Naive thymus-derived CD4-positive, alpha-beta T cell (primary cell): ENCODE measurements at regions not wholly inside any gene's neighbourhood (a gene's known extent, or its start where the extent isn't known, plus 50 kb on each side); places are given as distances from the start of the nearest gene placed in this dataset.

Source experiments
- ATAC-seq: fragments of 150-1000 bp; cut with Tn5 transposase; 2 replicates; pipeline ENCODE4 v1.10.0; 2021; ENCODE audit warnings: mild to moderate bottlenecking, moderate library complexity
- CTCF ChIA-PET: fragments of 350-600 bp; sonication (Branson Sonifier 250); formaldehyde crosslinking; loops from one replicate; lab custom pipeline; 2021; ENCODE audit warnings: antibody characterized with exemption; lab: Charles Lee
- POLR2A ChIA-PET: fragments of 350-600 bp; sonication (Branson Sonifier 250); formaldehyde crosslinking; loops from one replicate; lab custom pipeline; 2021; ENCODE audit warnings: antibody characterized with exemption, inconsistent platforms; lab: Charles Lee
- DNase-seq, 9 donors: peaks; one replicate each; pipeline versions ENCODE4 v3.0.0 to v3.0.0-alpha.2; 2020 to 2022; ENCODE audit warnings: mixed read lengths in 1 of 9
- H3K27ac ChIP-seq: one replicate; pipeline ENCODE4 v1.7.0; 2013; ENCODE audit warnings: mild to moderate bottlenecking, low read depth, low read length, moderate library complexity
- H3K27me3 ChIP-seq, 2 donors: one replicate each; pipeline ENCODE4 v1.7.0; 2013; ENCODE audit warnings: low read length in 2 of 2, mild to moderate bottlenecking in 2 of 2, moderate library complexity in 2 of 2; ENCODE audit not compliant: control insufficient read depth in 2 of 2, insufficient read depth in 2 of 2
- H3K36me3 ChIP-seq, 3 experiments: 1 replicate in 2 of 3; 2 replicates in 1 of 3; pipeline ENCODE4 v1.7.0; 2013; ENCODE audit warnings: low read length in 3 of 3, mild to moderate bottlenecking in 3 of 3, moderate library complexity in 1 of 3; ENCODE audit not compliant: insufficient read depth in 3 of 3, control insufficient read depth in 2 of 3
- H3K4me1 ChIP-seq, 2 donors: one replicate each; pipeline ENCODE4 v1.7.0; 2013; ENCODE audit warnings: low read length in 2 of 2, mild to moderate bottlenecking in 2 of 2, moderate library complexity in 1 of 2; ENCODE audit not compliant: control insufficient read depth in 2 of 2, insufficient read depth in 2 of 2
- H3K4me3 ChIP-seq: 2 replicates; pipeline ENCODE4 v1.7.0; 2013; ENCODE audit warnings: mild to moderate bottlenecking, low read length
- H3K9me3 ChIP-seq, 3 experiments: 1 replicate in 2 of 3; 2 replicates in 1 of 3; pipeline ENCODE4 v1.7.0; 2013; ENCODE audit warnings: low read length in 3 of 3; ENCODE audit not compliant: control insufficient read depth in 2 of 3
- H3K27ac Mint-ChIP-seq, 9 donors: one replicate each; pipeline ENCODE4 v1.8.0; 2020 to 2022; ENCODE audit warnings: mixed read lengths in 9 of 9, mild to moderate bottlenecking in 8 of 9, moderate library complexity in 5 of 9, inconsistent platforms in 2 of 9
- H3K27me3 Mint-ChIP-seq, 5 donors: one replicate each; pipeline ENCODE4 v1.8.0; 2021 to 2022; ENCODE audit warnings: mixed read lengths in 5 of 5, mild to moderate bottlenecking in 1 of 5
- H3K36me3 Mint-ChIP-seq, 5 donors: one replicate each; pipeline ENCODE4 v1.8.0; 2020 to 2022; ENCODE audit warnings: mixed read lengths in 5 of 5, mild to moderate bottlenecking in 3 of 5, inconsistent platforms in 1 of 5
- H3K4me1 Mint-ChIP-seq, 7 donors: one replicate each; pipeline ENCODE4 v1.8.0; 2020 to 2022; ENCODE audit warnings: mixed read lengths in 7 of 7, mild to moderate bottlenecking in 3 of 7, inconsistent platforms in 1 of 7
- H3K4me3 Mint-ChIP-seq, 10 donors: one replicate each; pipeline ENCODE4 v1.8.0; 2020 to 2022; ENCODE audit warnings: mild to moderate bottlenecking in 10 of 10, mixed read lengths in 10 of 10, moderate library complexity in 6 of 10, inconsistent platforms in 2 of 10
- H3K9me3 Mint-ChIP-seq, 11 donors: one replicate each; pipeline ENCODE4 v1.8.0; 2020 to 2022; ENCODE audit warnings: mixed read lengths in 11 of 11, mild to moderate bottlenecking in 4 of 11, inconsistent platforms in 1 of 11, moderate library complexity in 1 of 11
- intact Hi-C, 2 donors: fragments of 100-400 bp; cut with micrococcal nuclease; formaldehyde crosslinking; loops; one replicate each; pipeline ENCODE4 v1.15.1; 2023

DNA sequence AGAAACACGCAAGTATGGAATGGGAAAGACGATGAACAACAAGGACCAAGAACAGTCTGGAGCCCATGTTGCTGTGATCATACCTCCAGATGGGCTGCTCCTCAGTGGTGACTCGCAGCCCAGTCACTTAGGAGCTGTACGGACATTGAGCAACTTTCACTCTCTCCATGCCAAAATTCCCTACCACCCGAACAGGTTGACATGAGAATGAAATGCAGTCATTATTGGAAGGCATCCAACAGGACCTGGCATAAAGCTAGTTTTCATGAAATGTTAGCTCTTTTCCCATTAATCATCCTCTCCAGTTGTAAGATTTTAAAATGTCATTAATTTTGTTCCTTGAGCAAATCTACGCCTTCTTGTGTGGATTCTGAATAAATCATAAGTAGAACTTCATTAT is 82.7 kb upstream of the GPM6B start:
- no peaks in the 10 kb centered on the region for H3K9me3 ChIP-seq
- intact Hi-C loops, result loop anchor here in 1 of 2 donors (5.0 kb wide), 1 partner anchor 133 kb away; no protein-coding TSS in a partner anchor
- ATAC-seq (no peak), DNase-seq (no peak)
- ChIA-PET CTCF (no interaction called here), POLR2A (no interaction called here)
- Mint-ChIP-seq H3K27me3 (peaks cover 0 to 5% (median 0%) of the 10 kb centered on the region in 5 donors), H3K9me3 (no peaks in the 10 kb centered on the region), H3K36me3 (no peaks in the 10 kb centered on the region), H3K4me3 (no peak overlapping the region), H3K27ac (no peak overlapping the region), H3K4me1 (no peaks in the 10 kb centered on the region)
- no peak overlapping the region for H3K4me3 ChIP-seq
- no peak overlapping the region for H3K27ac ChIP-seq
- no peaks in the 10 kb centered on the region for H3K4me1 ChIP-seq
- H3K36me3 ChIP-seq, result no peaks in the 10 kb centered on the region
- no peaks in the 10 kb centered on the region for H3K27me3 ChIP-seq

GRCh38 chrX:13898603-13899002 is 81.7 kb upstream of the GPM6B start:
- no peak for DNase-seq
- no peaks in the 10 kb centered on the region for H3K4me1 Mint-ChIP-seq
- H3K27me3 Mint-ChIP-seq, result peaks cover 0 to 5% (median 0%) of the 10 kb centered on the region in 5 donors
- H3K4me1 ChIP-seq, result no peaks in the 10 kb centered on the region
- H3K36me3 Mint-ChIP-seq, result no peaks in the 10 kb centered on the region
- POLR2A ChIA-PET, result no interaction called here
- no peak overlapping the region for H3K4me3 Mint-ChIP-seq
- no peak for ATAC-seq
- no peaks in the 10 kb centered on the region for H3K9me3 ChIP-seq
- no peak overlapping the region for H3K27ac ChIP-seq
- intact Hi-C loops, result loop anchor here in 1 of 2 donors (5.0 kb wide), 1 partner anchor 134 kb away; no protein-coding TSS in a partner anchor
- no peaks in the 10 kb centered on the region for H3K9me3 Mint-ChIP-seq
- CTCF ChIA-PET, result no interaction called here
- H3K4me3 ChIP-seq, result no peak overlapping the region
- H3K27ac Mint-ChIP-seq, result no peak overlapping the region
- H3K27me3 ChIP-seq, result no peaks in the 10 kb centered on the region
- no peaks in the 10 kb centered on the region for H3K36me3 ChIP-seq

GRCh38 chrX:13898083-13898482 is 81.2 kb upstream of the GPM6B start:
- DNase-seq (no peak), ATAC-seq (no peak)
- Mint-ChIP-seq H3K27ac (no peak overlapping the region), H3K27me3 (peaks cover 0 to 4% (median 0%) of the 10 kb centered on the region in 5 donors), H3K4me3 (no peak overlapping the region), H3K9me3 (no peaks in the 10 kb centered on the region), H3K36me3 (no peaks in the 10 kb centered on the region), H3K4me1 (no peaks in the 10 kb centered on the region)
- Histone ChIP-seq H3K36me3 (no peaks in the 10 kb centered on the region), H3K27me3 (no peaks in the 10 kb centered on the region), H3K4me1 (no peaks in the 10 kb centered on the region), H3K4me3 (no peak overlapping the region), H3K9me3 (no peaks in the 10 kb centered on the region), H3K27ac (no peak overlapping the region)
- intact Hi-C loops, result loop anchor here in 1 of 2 donors (5.0 kb wide), 1 partner anchor 134 kb away; no protein-coding TSS in a partner anchor
- POLR2A ChIA-PET, result no interaction called here
- CTCF ChIA-PET, result no interaction called here

- no peaks in the 10 kb centered on the region for H3K36me3 ChIP-seq
- ATAC-seq, result no peak
- peaks cover 0 to 4% (median 0%) of the 10 kb centered on the region in 5 donors for H3K27me3 Mint-ChIP-seq
- no peak for DNase-seq
- POLR2A ChIA-PET, result no interaction called here
- CTCF ChIA-PET, result no interaction called here
- no peak overlapping the region for H3K4me3 ChIP-seq
- H3K4me1 ChIP-seq, result no peaks in the 10 kb centered on the region
- H3K36me3 Mint-ChIP-seq, result no peaks in the 10 kb centered on the region
- no peaks in the 10 kb centered on the region for H3K4me1 Mint-ChIP-seq
- no peaks in the 10 kb centered on the region for H3K9me3 ChIP-seq
- no peak overlapping the region for H3K27ac ChIP-seq
- no peaks in the 10 kb centered on the region for H3K9me3 Mint-ChIP-seq
- H3K27ac Mint-ChIP-seq, result no peak overlapping the region
- H3K4me3 Mint-ChIP-seq, result no peak overlapping the region
- intact Hi-C loops, result loop anchor here in 1 of 2 donors (5.0 kb wide), 1 partner anchor 135 kb away; no protein-coding TSS in a partner anchor
- H3K27me3 ChIP-seq, result no peaks in the 10 kb centered on the region
Observed at GRCh38 chrX:13897566-13897965, 80.7 kb upstream of the GPM6B start.

- no peaks in the 10 kb centered on the region for H3K36me3 Mint-ChIP-seq
- no peak overlapping the region for H3K4me3 Mint-ChIP-seq
- POLR2A ChIA-PET, result no interaction called here
- DNase-seq (no peak), ATAC-seq (no peak)
- no peak overlapping the region for H3K27ac Mint-ChIP-seq
- H3K9me3 Mint-ChIP-seq, result no peaks in the 10 kb centered on the region
- intact Hi-C loops, result loop anchor here in 1 of 2 donors (5.0 kb wide), 1 partner anchor 137 kb away; no protein-coding TSS in a partner anchor
- no peaks in the 10 kb centered on the region for H3K4me1 Mint-ChIP-seq
- H3K27me3 Mint-ChIP-seq, result peaks cover 0 to 4% (median 0%) of the 10 kb centered on the region in 5 donors
- no peaks in the 10 kb centered on the region for H3K36me3 ChIP-seq
- no peaks in the 10 kb centered on the region for H3K4me1 ChIP-seq
- no peaks in the 10 kb centered on the region for H3K27me3 ChIP-seq
- no peaks in the 10 kb centered on the region for H3K9me3 ChIP-seq
- CTCF ChIA-PET, result no interaction called here
- H3K4me3 ChIP-seq, result no peak overlapping the region
- H3K27ac ChIP-seq, result no peak overlapping the region
Observed at GRCh38 chrX:13894888-13895565, 78.1 kb upstream of the GPM6B start.

GRCh38 chrX:13893826-13894225 is 76.9 kb upstream of the GPM6B start:
- Histone ChIP-seq H3K27ac (no peak overlapping the region), H3K36me3 (no peaks in the 10 kb centered on the region), H3K4me3 (no peak overlapping the region), H3K27me3 (no peaks in the 10 kb centered on the region), H3K4me1 (no peaks in the 10 kb centered on the region), H3K9me3 (no peaks in the 10 kb centered on the region)
- H3K4me3 Mint-ChIP-seq, result no peak overlapping the region
- no peaks in the 10 kb centered on the region for H3K36me3 Mint-ChIP-seq
- no peak for DNase-seq
- H3K27ac Mint-ChIP-seq, result no peak overlapping the region
- peaks cover 0 to 4% (median 0%) of the 10 kb centered on the region in 5 donors for H3K27me3 Mint-ChIP-seq
- POLR2A ChIA-PET, result no interaction called here
- H3K9me3 Mint-ChIP-seq, result no peaks in the 10 kb centered on the region
- H3K4me1 Mint-ChIP-seq, result no peaks in the 10 kb centered on the region
- CTCF ChIA-PET, result no interaction called here
- no peak for ATAC-seq
- intact Hi-C loops, result no loop called here

DNA sequence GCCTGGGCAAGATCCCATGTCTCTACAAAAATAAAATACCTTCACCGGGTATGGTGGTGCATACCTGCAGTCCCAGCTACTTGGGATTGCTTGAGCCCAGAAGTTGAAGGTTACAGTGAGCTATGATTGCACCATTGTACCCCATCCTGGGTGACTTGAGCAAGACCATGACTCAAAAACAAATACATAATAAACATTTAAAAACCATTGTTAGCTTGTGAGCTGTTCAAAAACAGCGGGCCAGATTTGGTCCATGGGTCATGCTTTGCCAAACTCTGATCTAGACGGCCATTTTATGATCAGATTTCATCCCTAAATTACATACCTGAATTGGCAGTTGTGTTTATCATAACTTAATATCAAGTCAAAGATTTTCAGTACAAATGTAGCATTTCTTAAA is 76.0 kb upstream of the GPM6B start:
- no peaks in the 10 kb centered on the region for H3K9me3 Mint-ChIP-seq
- H3K27me3 ChIP-seq, result no peaks in the 10 kb centered on the region
- ChIA-PET CTCF (no interaction called here), POLR2A (no interaction called here)
- H3K27ac ChIP-seq, result no peak overlapping the region
- no peak overlapping the region for H3K4me3 Mint-ChIP-seq
- no peak overlapping the region for H3K4me3 ChIP-seq
- H3K27me3 Mint-ChIP-seq, result peaks cover 0 to 4% (median 0%) of the 10 kb centered on the region in 5 donors
- H3K36me3 Mint-ChIP-seq, result no peaks in the 10 kb centered on the region
- H3K4me1 ChIP-seq, result no peaks in the 10 kb centered on the region
- ATAC-seq (no peak), DNase-seq (no peak)
- H3K4me1 Mint-ChIP-seq, result no peaks in the 10 kb centered on the region
- no peak overlapping the region for H3K27ac Mint-ChIP-seq
- intact Hi-C loops, result no loop called here
- no peaks in the 10 kb centered on the region for H3K9me3 ChIP-seq
- H3K36me3 ChIP-seq, result no peaks in the 10 kb centered on the region
